Activated T-helper 1 cell treated with anti-CD3 and anti-CD28 coated beads, Interleukin-12 subunit alpha, Interleukin-12 subunit beta, Interleukin-2, Interleukin-4 antibody, amounts not matched to agents 30 ng/mL and 10 ng/mL and 1 ng/mL, durations not matched to agents 14 hours and 24 hours and 36 hours (primary cell): ENCODE measurements at regions not wholly inside any gene's neighbourhood (a gene's known extent, or its start where the extent isn't known, plus 50 kb on each side); places are given as distances from the start of the nearest gene placed in this dataset.

Source experiments
- DNase-seq: peaks from one replicate; pipeline ENCODE4 v3.0.0; 2021; ENCODE audit warnings: low spot score
- H3K27ac Mint-ChIP-seq: one replicate; pipeline ENCODE4 v1.8.0; 2021; ENCODE audit warnings: mild to moderate bottlenecking, mixed read lengths
- H3K27me3 Mint-ChIP-seq: one replicate; pipeline ENCODE4 v1.8.0; 2022; ENCODE audit warnings: mild to moderate bottlenecking, moderate library complexity, mixed read lengths; ENCODE audit not compliant: insufficient read depth
- H3K36me3 Mint-ChIP-seq: one replicate; pipeline ENCODE4 v1.8.0; 2021; ENCODE audit warnings: low read depth, mixed read lengths
- H3K4me1 Mint-ChIP-seq: one replicate; pipeline ENCODE4 v1.8.0; 2021; ENCODE audit warnings: low read depth, mixed read lengths
- H3K4me3 Mint-ChIP-seq: one replicate; pipeline ENCODE4 v1.8.0; 2021; ENCODE audit warnings: mild to moderate bottlenecking, moderate library complexity, mixed read lengths
- H3K9me3 Mint-ChIP-seq: one replicate; pipeline ENCODE4 v1.8.0; 2021; ENCODE audit warnings: mixed read lengths
- intact Hi-C: fragments of 100-400 bp; cut with micrococcal nuclease; formaldehyde crosslinking; loops from one replicate; pipeline ENCODE4 v1.15.1; 2024

DNA sequence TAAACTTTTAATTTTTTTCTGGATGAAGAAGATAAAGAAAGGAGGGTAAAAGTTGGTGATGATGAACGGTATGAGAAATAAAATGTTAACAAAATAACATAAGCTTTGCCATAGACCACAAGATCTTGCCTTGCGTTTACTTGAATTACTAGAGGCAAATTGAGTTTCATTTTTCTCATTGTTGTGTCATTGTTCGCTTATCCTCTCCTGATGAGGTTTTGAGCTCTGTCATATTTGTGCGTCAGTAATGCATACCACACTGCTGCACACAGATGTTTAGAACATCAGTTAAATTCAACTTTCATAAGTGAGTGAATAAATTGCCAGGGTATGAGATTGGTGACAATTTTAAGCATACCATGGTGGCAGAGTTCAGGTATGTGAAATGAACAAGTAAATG is 843.6 kb downstream of the SUCLG1 start:
- no peaks in the 10 kb centered on the region for H3K36me3 Mint-ChIP-seq
- no peaks in the 10 kb centered on the region for H3K27me3 Mint-ChIP-seq
- H3K27ac Mint-ChIP-seq: no peak overlapping the region
- H3K9me3 Mint-ChIP-seq: peaks cover 3% of the 10 kb centered on the region
- no peaks in the 10 kb centered on the region for H3K4me1 Mint-ChIP-seq
- no peak for DNase-seq
- H3K4me3 Mint-ChIP-seq: no peak overlapping the region
- intact Hi-C loops: no loop called here

DNA sequence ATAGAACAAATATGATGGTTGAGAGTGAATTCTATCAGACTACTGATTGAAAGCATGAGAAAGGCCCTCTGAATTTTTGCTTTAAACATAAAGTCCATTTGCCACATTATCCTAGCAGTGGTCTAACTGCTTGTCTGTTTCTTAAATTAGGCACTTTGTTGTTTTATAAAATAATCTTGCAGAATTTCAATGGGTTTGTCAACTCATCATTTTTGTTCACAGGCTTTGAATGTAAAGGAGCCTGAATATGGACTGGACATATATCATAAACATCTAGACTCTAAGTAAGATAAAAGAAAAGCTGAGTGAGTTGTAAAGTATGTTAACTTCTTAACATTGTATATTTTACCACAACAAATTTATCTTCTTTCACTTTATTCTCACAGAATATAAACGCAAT is 845.9 kb downstream of the SUCLG1 start:
- H3K36me3 Mint-ChIP-seq: no peaks in the 10 kb centered on the region
- no peaks in the 10 kb centered on the region for H3K27me3 Mint-ChIP-seq
- H3K4me1 Mint-ChIP-seq: no peaks in the 10 kb centered on the region
- H3K27ac Mint-ChIP-seq: no peak overlapping the region
- intact Hi-C loops: no loop called here
- no peak for DNase-seq
- H3K4me3 Mint-ChIP-seq: no peak overlapping the region
- peaks cover 3% of the 10 kb centered on the region for H3K9me3 Mint-ChIP-seq

DNA sequence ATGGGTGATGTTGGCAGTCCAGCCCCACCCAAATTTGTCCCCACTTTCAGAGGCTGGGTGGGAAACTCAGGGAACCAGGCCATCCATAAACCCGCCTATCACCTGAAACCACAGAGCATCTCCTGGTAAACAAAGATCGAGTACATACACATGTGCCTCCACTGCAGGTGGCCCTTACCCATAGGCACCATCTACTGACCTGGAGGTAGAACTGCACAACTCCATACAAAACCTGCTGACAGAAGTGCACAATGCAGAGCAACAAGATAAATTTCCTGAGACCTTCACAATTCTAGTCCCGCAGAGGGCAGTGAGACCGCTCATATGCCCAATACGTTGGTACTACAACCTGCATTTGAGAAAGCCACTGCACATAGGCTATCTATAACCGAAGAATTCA is 856.3 kb downstream of the SUCLG1 start:
- intact Hi-C loops: no loop called here
- no peak for DNase-seq
- Mint-ChIP-seq H3K36me3 (no peaks in the 10 kb centered on the region), H3K4me1 (no peaks in the 10 kb centered on the region), H3K27ac (no peak overlapping the region), H3K4me3 (no peak overlapping the region), H3K9me3 (no peaks in the 10 kb centered on the region), H3K27me3 (no peaks in the 10 kb centered on the region)

DNA sequence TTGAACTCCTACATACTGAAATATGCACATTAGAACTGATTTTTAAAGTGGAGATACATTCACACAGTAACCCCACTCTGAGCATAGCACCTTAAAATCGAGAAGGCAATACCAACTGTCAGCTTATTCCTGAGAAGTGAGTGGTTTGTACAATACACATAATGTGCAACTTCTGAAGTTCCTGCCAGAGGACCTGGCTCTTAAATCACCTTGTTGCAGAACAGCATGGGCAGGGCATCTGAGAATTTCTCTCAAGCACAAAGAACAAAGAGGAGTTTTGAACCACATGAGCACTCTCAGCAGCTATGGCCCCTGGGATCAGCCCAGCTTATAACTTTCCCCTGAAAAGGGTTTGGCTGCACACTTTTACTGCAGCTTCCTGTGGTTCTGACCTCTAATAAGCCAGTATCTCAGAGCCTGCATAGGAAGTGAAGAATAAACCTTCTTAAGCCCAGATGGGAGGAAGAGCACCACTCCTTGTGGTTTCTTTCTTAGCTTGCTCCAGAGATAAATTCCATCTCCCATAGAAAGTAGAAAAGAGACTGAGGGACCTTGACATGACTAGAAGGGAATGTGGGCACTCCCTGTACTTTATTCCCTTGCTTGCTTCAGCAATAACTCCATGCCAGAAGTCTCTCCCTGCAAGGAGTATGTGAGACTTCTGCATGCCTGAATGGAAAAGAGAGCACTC is 862.3 kb downstream of the SUCLG1 start:
- no peaks in the 10 kb centered on the region for H3K36me3 Mint-ChIP-seq
- no peaks in the 10 kb centered on the region for H3K9me3 Mint-ChIP-seq
- no peak overlapping the region for H3K4me3 Mint-ChIP-seq
- H3K4me1 Mint-ChIP-seq: no peaks in the 10 kb centered on the region
- intact Hi-C loops: no loop called here
- H3K27me3 Mint-ChIP-seq: no peaks in the 10 kb centered on the region
- no peak for DNase-seq
- H3K27ac Mint-ChIP-seq: no peak overlapping the region

DNA sequence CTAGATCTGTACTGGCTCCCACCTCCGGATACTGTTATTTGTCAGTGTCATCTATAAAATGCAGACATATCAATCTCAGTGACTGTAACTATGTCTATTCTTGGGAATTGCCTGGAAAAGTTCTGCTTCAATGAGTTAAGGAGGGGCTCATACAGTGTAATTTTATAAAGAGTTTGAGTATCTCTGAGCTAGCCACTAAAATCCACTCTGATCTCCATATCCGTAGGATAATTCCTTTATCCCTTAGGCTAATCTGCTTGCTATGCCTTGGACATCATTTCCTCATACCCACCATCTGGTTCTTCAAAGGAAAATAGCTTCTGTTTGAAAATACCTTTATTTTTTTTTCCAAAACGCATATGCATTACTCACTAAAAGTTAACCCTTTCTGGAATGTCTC is 863.2 kb downstream of the SUCLG1 start:
- H3K27ac Mint-ChIP-seq: no peak overlapping the region
- no peaks in the 10 kb centered on the region for H3K27me3 Mint-ChIP-seq
- H3K4me1 Mint-ChIP-seq: no peaks in the 10 kb centered on the region
- H3K36me3 Mint-ChIP-seq: no peaks in the 10 kb centered on the region
- intact Hi-C loops: no loop called here
- DNase-seq: no peak
- H3K4me3 Mint-ChIP-seq: no peak overlapping the region
- no peaks in the 10 kb centered on the region for H3K9me3 Mint-ChIP-seq

DNA sequence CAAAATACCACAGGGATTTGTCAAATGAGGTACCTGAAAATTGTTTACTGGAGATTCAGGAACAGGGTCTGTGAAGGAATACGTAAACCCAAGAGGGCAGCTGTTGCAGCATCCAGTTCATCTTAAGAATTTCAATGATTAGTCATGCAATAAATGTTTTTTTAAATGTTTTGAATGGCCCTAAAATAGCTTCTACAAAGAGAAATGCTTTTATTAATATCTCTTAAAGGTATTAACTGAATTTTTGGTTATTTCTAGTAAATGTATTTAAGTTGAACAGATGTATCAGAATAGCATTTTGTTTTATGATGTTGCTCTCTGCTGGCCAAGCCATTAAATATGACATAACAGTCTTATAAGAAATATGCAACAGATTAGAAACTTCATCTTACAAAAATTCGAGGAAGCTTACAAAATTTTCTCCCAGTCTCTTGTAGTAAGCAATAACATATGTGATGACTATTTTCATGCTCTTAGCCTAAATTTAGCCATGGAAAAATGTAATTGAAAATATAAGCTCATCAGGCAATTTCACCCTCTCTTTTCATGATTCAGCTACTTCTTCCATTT is 863.9 kb downstream of the SUCLG1 start:
- Mint-ChIP-seq H3K27ac (no peak overlapping the region), H3K27me3 (no peaks in the 10 kb centered on the region), H3K4me3 (no peak overlapping the region), H3K4me1 (no peaks in the 10 kb centered on the region), H3K36me3 (no peaks in the 10 kb centered on the region), H3K9me3 (no peaks in the 10 kb centered on the region)
- no peak for DNase-seq
- intact Hi-C loops: no loop called here

DNA sequence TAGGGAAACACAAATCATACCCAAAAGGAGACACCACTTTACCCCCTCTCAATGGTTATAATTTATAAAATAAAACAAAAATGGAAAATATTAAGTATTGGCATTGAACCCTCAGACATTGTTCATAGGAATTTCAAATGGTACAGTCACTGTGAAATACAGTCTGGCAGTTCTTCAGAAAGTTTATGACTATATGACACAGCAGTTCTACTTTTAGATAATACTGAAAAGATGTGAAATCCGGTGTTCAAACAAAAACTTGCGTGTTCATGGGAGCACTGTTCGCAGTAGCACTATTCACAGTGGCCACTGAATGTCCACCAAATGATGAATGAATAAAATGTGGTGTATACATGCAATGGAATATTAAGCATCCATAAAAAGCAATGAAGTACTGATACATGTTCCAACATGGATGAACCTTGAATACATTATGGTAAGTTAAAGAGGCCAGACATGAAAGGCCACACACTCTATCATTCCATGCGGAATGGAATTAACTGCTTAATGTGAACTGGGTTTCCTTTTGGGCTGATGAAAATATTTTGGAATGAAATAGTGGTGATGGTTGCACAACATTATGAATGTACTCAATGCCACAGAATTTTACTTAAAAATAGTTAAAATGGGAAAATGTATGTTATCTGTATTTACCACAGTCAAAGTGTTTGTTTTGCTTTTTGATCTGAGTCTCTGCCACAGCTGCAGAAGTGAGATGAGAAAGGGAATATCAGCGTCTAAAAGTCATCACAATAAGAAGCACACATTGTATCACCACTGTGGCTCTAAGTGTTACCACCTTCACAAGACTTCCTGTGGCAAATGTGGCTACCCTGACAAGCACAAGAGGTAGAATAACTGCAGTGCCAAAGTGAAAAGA is 864.6 kb downstream of the SUCLG1 start:
- Mint-ChIP-seq H3K9me3 (no peaks in the 10 kb centered on the region), H3K4me1 (no peaks in the 10 kb centered on the region), H3K27me3 (no peaks in the 10 kb centered on the region), H3K27ac (no peak overlapping the region), H3K36me3 (no peaks in the 10 kb centered on the region), H3K4me3 (no peak overlapping the region)
- no peak for DNase-seq
- intact Hi-C loops: no loop called here

DNA sequence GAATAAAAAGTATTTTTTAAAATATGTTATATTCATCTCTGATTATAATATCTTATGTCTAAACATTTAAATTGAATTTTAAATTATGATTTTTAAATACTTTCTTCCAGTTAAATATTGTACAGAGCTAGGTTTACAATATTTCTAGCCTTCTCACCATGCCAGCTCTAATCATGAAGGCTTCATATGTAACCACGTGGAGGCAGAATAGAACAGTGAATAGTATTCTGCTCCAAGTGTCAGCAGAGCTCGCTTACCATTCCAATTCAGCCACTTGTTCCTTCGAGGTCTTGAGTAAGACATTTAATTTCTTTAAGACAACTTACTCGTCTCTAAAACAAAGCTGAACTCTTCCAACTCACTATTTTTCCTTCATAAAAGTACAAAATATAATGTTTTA is 871.8 kb downstream of the SUCLG1 start:
- H3K27me3 Mint-ChIP-seq: no peaks in the 10 kb centered on the region
- H3K27ac Mint-ChIP-seq: no peak overlapping the region
- H3K4me3 Mint-ChIP-seq: no peak overlapping the region
- no peak for DNase-seq
- H3K9me3 Mint-ChIP-seq: no peaks in the 10 kb centered on the region
- no peaks in the 10 kb centered on the region for H3K4me1 Mint-ChIP-seq
- intact Hi-C loops: no loop called here
- no peaks in the 10 kb centered on the region for H3K36me3 Mint-ChIP-seq

DNA sequence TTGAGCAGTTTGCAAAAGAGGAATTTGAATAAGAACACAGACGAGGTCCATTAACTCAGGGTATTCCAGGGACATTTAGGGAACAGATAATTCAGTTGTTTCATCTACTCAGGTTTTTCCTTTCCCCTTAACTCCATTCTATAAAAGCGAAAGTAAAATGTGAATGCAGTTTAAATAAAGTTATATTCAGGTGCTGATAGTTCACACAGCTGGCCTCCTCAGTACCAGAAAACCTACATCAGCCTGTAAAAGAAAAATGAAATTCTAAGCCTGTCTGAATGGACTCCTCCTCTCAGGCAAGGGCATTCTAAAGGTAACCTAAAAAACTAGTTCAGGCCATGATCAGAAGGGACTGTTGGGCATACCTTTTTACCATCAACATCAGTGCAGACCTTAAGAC is 873.8 kb downstream of the SUCLG1 start:
- H3K4me1 Mint-ChIP-seq: no peaks in the 10 kb centered on the region
- H3K9me3 Mint-ChIP-seq: no peaks in the 10 kb centered on the region
- H3K27ac Mint-ChIP-seq: no peak overlapping the region
- no peak for DNase-seq
- no peaks in the 10 kb centered on the region for H3K27me3 Mint-ChIP-seq
- H3K36me3 Mint-ChIP-seq: no peaks in the 10 kb centered on the region
- H3K4me3 Mint-ChIP-seq: no peak overlapping the region
- intact Hi-C loops: no loop called here

DNA sequence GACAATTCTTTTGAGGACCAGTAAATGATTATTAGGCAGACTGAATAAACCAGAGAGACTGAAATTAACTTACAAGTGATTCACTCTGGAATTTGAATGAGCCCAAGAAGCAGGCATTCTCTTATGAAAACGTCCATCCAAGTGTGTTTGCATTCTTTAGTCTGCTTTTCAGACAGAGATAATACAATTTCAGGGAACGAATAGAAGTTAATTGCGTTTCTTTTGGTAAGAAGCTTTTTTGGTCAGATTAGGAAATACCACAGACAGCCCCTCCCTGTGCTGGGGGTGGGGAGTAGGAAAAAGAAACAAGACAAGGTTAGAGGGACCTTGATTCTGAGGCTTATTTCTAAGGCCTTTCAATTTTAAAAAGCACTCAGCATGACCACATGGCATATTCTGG is 874.4 kb downstream of the SUCLG1 start:
- no peaks in the 10 kb centered on the region for H3K9me3 Mint-ChIP-seq
- H3K4me3 Mint-ChIP-seq: no peak overlapping the region
- no peak for DNase-seq
- no peak overlapping the region for H3K27ac Mint-ChIP-seq
- H3K27me3 Mint-ChIP-seq: no peaks in the 10 kb centered on the region
- H3K4me1 Mint-ChIP-seq: no peaks in the 10 kb centered on the region
- intact Hi-C loops: no loop called here
- no peaks in the 10 kb centered on the region for H3K36me3 Mint-ChIP-seq

DNA sequence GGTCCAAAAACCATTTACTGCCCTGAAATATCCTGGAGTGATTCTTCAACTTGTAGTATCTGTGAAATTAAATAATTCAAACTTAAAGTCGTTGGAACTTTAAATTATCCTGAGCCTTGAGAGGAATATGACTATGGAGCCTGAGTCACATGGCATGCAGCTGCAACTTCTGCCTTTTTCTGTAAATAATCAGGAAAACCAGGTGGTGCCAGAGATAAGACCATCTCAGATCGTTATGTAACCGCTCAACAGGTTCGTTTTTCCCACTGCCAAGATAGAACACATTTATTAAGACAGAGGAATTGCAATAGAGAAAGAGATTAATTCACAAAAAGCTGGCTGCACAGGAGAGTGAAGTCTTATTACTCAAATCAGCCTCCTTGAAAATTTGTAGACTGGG is 876.5 kb downstream of the SUCLG1 start:
- no peaks in the 10 kb centered on the region for H3K36me3 Mint-ChIP-seq
- no peaks in the 10 kb centered on the region for H3K27me3 Mint-ChIP-seq
- H3K9me3 Mint-ChIP-seq: no peaks in the 10 kb centered on the region
- DNase-seq: no peak
- intact Hi-C loops: no loop called here
- H3K4me3 Mint-ChIP-seq: no peak overlapping the region
- no peaks in the 10 kb centered on the region for H3K4me1 Mint-ChIP-seq
- no peak overlapping the region for H3K27ac Mint-ChIP-seq

DNA sequence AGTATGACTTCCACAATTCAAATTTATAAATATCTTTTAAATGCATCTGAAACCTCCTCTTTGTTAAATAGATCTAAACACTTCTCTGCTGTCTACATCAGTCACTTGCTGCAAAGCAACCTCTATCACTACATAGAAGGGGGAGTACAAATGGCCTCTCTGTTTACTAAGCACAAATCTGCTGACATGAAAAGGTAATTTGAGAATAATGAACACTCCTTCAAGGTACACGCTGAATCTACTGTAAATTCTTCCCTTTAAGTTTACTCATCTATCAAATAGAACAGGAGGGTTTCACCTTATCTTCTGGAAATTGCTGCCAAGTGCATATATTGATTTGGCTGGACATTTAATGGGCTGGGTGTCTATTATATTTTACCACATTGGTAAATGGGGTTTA is 879.6 kb downstream of the SUCLG1 start:
- intact Hi-C loops: no loop called here
- Mint-ChIP-seq H3K9me3 (no peaks in the 10 kb centered on the region), H3K36me3 (no peaks in the 10 kb centered on the region), H3K4me1 (no peaks in the 10 kb centered on the region), H3K27ac (no peak overlapping the region), H3K27me3 (no peaks in the 10 kb centered on the region), H3K4me3 (no peak overlapping the region)
- DNase-seq: no peak

DNA sequence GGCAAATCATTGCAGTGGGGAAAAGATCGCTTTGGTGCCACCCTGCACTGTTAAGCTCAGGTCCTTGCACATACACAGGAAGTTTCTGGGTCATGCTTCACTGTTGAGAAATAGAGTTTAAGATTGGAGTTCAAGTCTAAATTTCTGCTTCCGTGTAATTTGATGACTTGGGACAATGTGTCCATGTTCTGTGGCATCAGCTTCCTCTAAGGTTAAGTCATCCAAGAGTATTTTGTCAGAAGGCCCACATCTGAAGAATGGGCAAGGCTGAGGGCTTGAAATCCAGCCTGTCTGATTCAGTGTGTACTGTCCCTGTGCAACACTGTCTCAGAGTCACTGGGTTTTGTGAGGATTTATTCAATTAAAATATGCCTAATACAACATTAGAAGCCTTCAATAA is 880.7 kb downstream of the SUCLG1 start:
- Mint-ChIP-seq H3K4me3 (no peak overlapping the region), H3K27me3 (no peaks in the 10 kb centered on the region), H3K36me3 (no peaks in the 10 kb centered on the region), H3K9me3 (no peaks in the 10 kb centered on the region), H3K27ac (no peak overlapping the region), H3K4me1 (no peaks in the 10 kb centered on the region)
- no peak for DNase-seq
- intact Hi-C loops: no loop called here
